ENCODE measurements at regions not wholly inside any gene's neighbourhood (a gene's known extent, or its start where the extent isn't known, plus 50 kb on each side); places are given as distances from the start of the nearest gene placed in this dataset.

DNA sequence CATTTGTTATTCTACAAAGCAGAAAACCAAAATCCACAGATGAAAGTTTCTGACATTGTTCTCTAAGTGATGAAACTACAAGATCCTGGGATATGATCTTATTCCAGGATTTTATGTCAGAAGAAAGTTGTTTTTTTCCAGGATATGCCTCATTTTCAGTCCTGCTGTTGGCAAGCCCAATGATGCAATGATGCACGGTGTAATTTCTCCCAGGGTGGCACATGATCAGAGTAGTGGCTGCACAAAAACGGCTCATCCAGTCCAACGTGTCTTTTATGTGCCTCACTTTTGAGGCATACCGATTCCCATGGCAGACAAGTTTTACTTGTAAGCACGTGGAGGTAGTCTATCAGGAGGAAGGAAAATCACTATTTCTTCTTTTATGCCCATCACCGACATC is 302.3 kb upstream of the JAG1 start:
- intact Hi-C loops (cut with DNase I; ENCODE audit: low total_unique reads), result no loop called here
- no peak overlapping the region for H3K4me3 ChIP-seq (ENCODE audit: low read depth, poor library complexity, severe bottlenecking)
- 88 to 91% methylated on average over 6 of the region's 6 CpGs for WGBS, 2 donors
- no peak for DNase-seq (ENCODE audit: low spot score in 2 of 2)
- no peak for TF ChIP-seq POLR2A (IDR thresholded peaks at IDR 0.05)
- TF ChIP-seq, protein P1, sequence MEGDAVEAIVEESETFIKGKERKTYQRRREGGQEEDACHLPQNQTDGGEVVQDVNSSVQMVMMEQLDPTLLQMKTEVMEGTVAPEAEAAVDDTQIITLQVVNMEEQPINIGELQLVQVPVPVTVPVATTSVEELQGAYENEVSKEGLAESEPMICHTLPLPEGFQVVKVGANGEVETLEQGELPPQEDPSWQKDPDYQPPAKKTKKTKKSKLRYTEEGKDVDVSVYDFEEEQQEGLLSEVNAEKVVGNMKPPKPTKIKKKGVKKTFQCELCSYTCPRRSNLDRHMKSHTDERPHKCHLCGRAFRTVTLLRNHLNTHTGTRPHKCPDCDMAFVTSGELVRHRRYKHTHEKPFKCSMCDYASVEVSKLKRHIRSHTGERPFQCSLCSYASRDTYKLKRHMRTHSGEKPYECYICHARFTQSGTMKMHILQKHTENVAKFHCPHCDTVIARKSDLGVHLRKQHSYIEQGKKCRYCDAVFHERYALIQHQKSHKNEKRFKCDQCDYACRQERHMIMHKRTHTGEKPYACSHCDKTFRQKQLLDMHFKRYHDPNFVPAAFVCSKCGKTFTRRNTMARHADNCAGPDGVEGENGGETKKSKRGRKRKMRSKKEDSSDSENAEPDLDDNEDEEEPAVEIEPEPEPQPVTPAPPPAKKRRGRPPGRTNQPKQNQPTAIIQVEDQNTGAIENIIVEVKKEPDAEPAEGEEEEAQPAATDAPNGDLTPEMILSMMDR (IDR thresholded peaks at IDR 0.05), result no peak

DNA sequence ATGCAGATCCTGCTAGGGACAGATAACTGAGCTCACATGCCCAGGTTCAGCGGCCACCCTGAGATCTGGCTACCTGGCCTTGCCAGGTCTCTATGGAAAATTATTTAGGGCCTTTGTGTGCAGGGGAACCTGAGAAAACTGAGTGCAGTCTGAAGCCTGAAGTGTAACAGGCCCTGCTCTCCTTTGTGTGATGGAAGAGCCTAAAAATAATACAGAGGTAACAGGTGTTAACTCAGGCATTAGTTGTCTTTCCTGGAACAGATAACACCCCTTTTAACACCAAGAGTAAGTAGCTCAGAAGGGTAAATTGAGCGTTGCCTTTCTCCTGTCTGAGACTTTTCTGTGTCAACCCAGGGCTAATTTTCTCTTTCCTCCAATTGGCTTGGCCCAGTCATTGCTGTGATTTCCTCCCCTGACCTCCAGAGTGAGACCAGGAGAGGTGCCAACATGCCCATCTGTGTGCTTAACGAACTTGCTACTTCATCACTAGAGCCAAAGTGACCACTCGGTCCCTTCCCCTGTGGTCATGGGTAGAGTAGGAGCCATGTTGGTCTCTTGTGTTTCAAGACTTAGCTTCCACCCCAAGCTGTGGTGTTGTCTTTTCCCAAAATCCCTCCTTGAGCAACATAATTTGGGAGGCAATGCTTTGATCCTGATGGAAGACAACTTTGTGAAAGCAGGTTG is 304.4 kb upstream of the JAG1 start:
- no peak for DNase-seq (ENCODE audit: low spot score in 2 of 2)
- WGBS, 2 donors, result 86 to 89% methylated on average over 4 of the region's 4 CpGs
- no peak overlapping the region for H3K4me3 ChIP-seq (ENCODE audit: low read depth, poor library complexity, severe bottlenecking)
- intact Hi-C loops (cut with DNase I; ENCODE audit: low total_unique reads), result no loop called here
- TF ChIP-seq, protein P1 (IDR thresholded peaks at IDR 0.05), result no peak

DNA sequence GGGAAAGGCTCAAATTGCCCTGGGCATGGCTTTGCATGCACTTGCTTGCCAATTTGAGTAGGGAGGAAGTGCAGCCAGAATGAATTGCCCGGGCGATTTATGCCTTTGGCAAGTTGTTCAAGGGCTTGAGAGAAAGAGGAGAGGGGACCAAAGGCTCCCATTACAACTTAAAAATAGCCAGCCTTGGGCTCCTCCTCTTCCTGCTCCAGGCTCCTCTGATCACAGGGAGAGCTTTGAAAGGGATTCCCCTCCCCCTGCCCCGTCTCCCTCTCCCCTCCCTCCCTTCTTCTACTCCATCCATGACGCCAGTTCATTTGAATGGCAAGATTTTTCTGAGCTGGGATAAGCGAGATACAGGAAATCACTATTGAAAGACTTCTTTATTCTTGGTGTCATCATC is 304.9 kb upstream of the JAG1 start:
- no peak for TF ChIP-seq POLR2A (IDR thresholded peaks at IDR 0.05)
- TF ChIP-seq, protein P1 (IDR thresholded peaks at IDR 0.05), result no peak
- WGBS, 2 donors, result 44 to 56% methylated on average over 5 of the region's 5 CpGs
- intact Hi-C loops (cut with DNase I; ENCODE audit: low total_unique reads), result no loop called here
- no peak for DNase-seq (ENCODE audit: low spot score in 2 of 2)
- no peak overlapping the region for H3K4me3 ChIP-seq (ENCODE audit: low read depth, poor library complexity, severe bottlenecking)

DNA sequence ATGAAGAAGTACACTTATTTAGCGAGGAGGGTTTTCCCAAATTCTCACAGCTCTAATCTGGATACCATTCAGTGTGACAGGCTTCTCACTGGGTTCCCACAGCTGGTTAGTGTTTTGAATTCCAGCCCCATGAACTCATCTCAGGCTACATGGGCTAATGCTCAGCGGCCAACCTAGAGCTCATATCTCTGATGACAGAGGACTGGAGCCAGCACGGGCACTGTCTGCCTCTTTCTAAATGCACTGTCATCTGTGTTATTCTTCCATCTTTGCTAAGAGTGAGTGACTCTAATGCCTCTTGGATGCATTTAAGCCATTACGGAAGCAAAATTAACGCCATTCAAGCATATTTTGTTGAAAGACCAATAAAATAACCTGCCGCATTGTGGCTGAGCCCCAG is 308.9 kb upstream of the JAG1 start:
- intact Hi-C loops (cut with DNase I; ENCODE audit: low total_unique reads), result no loop called here
- no peak for TF ChIP-seq POLR2A (IDR thresholded peaks at IDR 0.05)
- TF ChIP-seq, protein P1 (IDR thresholded peaks at IDR 0.05), result no peak
- no peak overlapping the region for H3K4me3 ChIP-seq (ENCODE audit: low read depth, poor library complexity, severe bottlenecking)
- DNase-seq (ENCODE audit: low spot score in 2 of 2), result no peak
- WGBS, 2 donors, result 73 to 77% methylated on average over 6 of the region's 6 CpGs

DNA sequence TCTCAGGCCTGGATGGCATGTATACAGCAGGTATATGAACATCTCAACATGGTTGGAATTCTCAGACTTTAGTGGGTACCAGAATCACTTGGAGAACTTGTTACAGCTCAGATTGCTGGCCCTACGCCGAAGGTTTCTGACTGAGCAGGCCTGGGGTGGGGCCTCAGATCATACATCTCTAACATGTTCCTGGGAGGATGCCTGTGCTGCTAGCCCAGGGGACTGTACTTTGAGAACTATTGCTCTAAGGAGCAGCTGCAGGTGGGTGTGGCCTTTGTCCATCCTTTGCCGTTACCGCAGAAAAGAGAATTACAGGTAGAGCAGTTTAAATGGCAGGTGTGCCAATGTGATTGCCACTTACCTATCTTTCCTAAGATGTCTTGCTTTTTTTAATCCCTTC is 310.5 kb upstream of the JAG1 start:
- 46 to 66% methylated on average over 4 of the region's 4 CpGs for WGBS, 2 donors
- intact Hi-C loops (cut with DNase I; ENCODE audit: low total_unique reads), result no loop called here
- no peak overlapping the region for H3K4me3 ChIP-seq (ENCODE audit: low read depth, poor library complexity, severe bottlenecking)
- DNase-seq (ENCODE audit: low spot score in 2 of 2), result peak; percentile 61 to 86
- TF ChIP-seq, protein P1 (IDR thresholded peaks at IDR 0.05), result no peak
- no peak for TF ChIP-seq POLR2A (IDR thresholded peaks at IDR 0.05)

DNA sequence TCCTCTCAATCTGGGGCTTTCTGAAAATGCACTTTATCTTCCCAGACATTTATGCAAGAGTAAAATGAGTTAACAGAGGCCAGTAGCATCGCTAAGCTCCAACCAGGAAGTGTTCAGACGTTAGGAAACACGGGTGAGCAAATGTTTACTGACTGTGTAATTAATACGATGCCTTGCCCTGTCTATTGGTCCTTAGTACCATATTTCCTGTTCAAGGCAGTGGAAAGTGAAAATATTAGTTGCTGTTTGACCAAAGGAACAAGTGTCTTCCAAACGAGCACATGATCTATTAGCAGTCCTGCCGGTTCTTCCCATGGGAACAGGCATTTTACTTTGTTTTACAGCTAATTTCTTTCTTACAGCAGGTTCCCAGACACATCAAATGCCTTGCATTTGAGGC is 311.1 kb upstream of the JAG1 start:
- intact Hi-C loops (cut with DNase I; ENCODE audit: low total_unique reads), result no loop called here
- no peak for TF ChIP-seq POLR2A (IDR thresholded peaks at IDR 0.05)
- TF ChIP-seq, protein P1 (IDR thresholded peaks at IDR 0.05), result no peak
- no peak overlapping the region for H3K4me3 ChIP-seq (ENCODE audit: low read depth, poor library complexity, severe bottlenecking)
- WGBS, 2 donors, result 25 to 31% methylated on average over 6 of the region's 6 CpGs
- no peak for DNase-seq (ENCODE audit: low spot score in 2 of 2)

Measured in lower leg skin (tissue), 4 donors.